Caco-2 (cell line): ENCODE measurements at regions not wholly inside any gene's neighbourhood (a gene's known extent, or its start where the extent isn't known, plus 50 kb on each side); places are given as distances from the start of the nearest gene placed in this dataset.

Source experiments
- BruUV-seq: library from RNA; stranded (reverse); fragments of 400-500 nt; replicated peaks from 2 replicates; lab custom pipeline; 2021; lab: Mats Ljungman, UMichigan
- CTCF ChIA-PET: fragments of 300-600 bp; sonication (Branson Sonifier 250); formaldehyde crosslinking; loops from one replicate; lab custom pipeline; 2022; ENCODE audit warnings: antibody characterized with exemption; lab: Charles Lee
- POLR2A ChIA-PET: fragments of 300-600 bp; sonication (Branson Sonifier 250); formaldehyde crosslinking; loops from one replicate; lab custom pipeline; 2022; ENCODE audit warnings: antibody characterized with exemption; lab: Charles Lee
- DNase-seq, 2 experiments: peaks; one replicate each; pipeline versions ENCODE4 v3.0.0 to v3.0.0-alpha.2; 2020 to 2022
- H3K27me3 ChIP-seq: replicated peaks from 2 replicates; pipeline ENCODE4 v1.6.0; 2011; ENCODE audit warnings: low read length; ENCODE audit not compliant: control insufficient read depth, insufficient read depth
- H3K36me3 ChIP-seq: 2 replicates; pipeline ENCODE4 v1.5.1; 2011; ENCODE audit warnings: low read length; ENCODE audit not compliant: control insufficient read depth, insufficient read depth
- H3K4me1 ChIP-seq: fragments of 250-450 bp; sonication (Bioruptor Pico); 2 replicates; pipeline ENCODE4 v1.5.1; 2020; ENCODE audit warnings: mild to moderate bottlenecking
- H3K4me3 ChIP-seq: 2 replicates; pipeline ENCODE4 v1.5.1; 2011; ENCODE audit warnings: low read depth, mild to moderate bottlenecking, control low read depth, low read length
- H3K9me3 ChIP-seq: fragments of 250-450 bp; sonication (Bioruptor Pico); 2 replicates; pipeline ENCODE4 v1.5.1; 2020; ENCODE audit warnings: mild to moderate bottlenecking, moderate library complexity
- H3K27ac Mint-ChIP-seq: one replicate; pipeline ENCODE4 v1.8.0; 2022; ENCODE audit warnings: mixed read lengths; ENCODE audit not compliant: unreplicated experiment
- H3K27me3 Mint-ChIP-seq: one replicate; pipeline ENCODE4 v1.8.0; 2022; ENCODE audit warnings: mixed read lengths; ENCODE audit not compliant: insufficient read depth, unreplicated experiment
- H3K36me3 Mint-ChIP-seq: one replicate; pipeline ENCODE4 v1.8.0; 2022; ENCODE audit warnings: mild to moderate bottlenecking, mixed read lengths; ENCODE audit not compliant: insufficient read depth, unreplicated experiment
- H3K4me1 Mint-ChIP-seq: one replicate; pipeline ENCODE4 v1.8.0; 2022; ENCODE audit warnings: low read depth, mixed read lengths; ENCODE audit not compliant: unreplicated experiment
- H3K4me3 Mint-ChIP-seq: one replicate; pipeline ENCODE4 v1.8.0; 2022; ENCODE audit warnings: mild to moderate bottlenecking, moderate library complexity, mixed read lengths; ENCODE audit not compliant: unreplicated experiment
- H3K9me3 Mint-ChIP-seq: one replicate; pipeline ENCODE4 v1.8.0; 2022; ENCODE audit warnings: mixed read lengths; ENCODE audit not compliant: unreplicated experiment
- CTCF ChIP-seq, 2 experiments: fragments of 200-600 bp in 1 of 2; IDR thresholded peaks; 1 replicate in 1 of 2; 2 replicates in 1 of 2; pipeline versions ENCODE4 v1.5.1 to v1.8.0; 2011 to 2022; ENCODE audit warnings: antibody characterized with exemption in 1 of 2, control low read depth in 1 of 2, inconsistent platforms in 1 of 2, low read depth in 1 of 2, low read length in 1 of 2, mild to moderate bottlenecking in 1 of 2, moderate library complexity in 1 of 2; ENCODE audit not compliant: insufficient read depth in 1 of 2, severe bottlenecking in 1 of 2, unreplicated experiment in 1 of 2
- intact Hi-C: fragments of 100-400 bp; cut with micrococcal nuclease; formaldehyde crosslinking; loops from one replicate; pipeline ENCODE4 v1.10.0; 2022; ENCODE audit not compliant: unreplicated experiment

- Histone ChIP-seq H3K27me3 (no peaks in the 10 kb centered on the region), H3K4me1 (no peaks in the 10 kb centered on the region), H3K36me3 (no peaks in the 10 kb centered on the region), H3K9me3 (no peaks in the 10 kb centered on the region; the same call in 1 of the 2 replicates), H3K4me3 (no peak overlapping the region)
- DNase-seq: peak; percentile 39 to 57
- Mint-ChIP-seq H3K27me3 (peaks cover 2% of the 10 kb centered on the region), H3K27ac (no peak overlapping the region), H3K36me3 (no peaks in the 10 kb centered on the region), H3K9me3 (no peaks in the 10 kb centered on the region), H3K4me1 (no peaks in the 10 kb centered on the region), H3K4me3 (no peak overlapping the region)
- TF ChIP-seq CTCF (IDR thresholded peaks at IDR 0.05; ENCODE audit: insufficient read depth in 1 of 2, low read depth in 1 of 2, low read length in 1 of 2, severe bottlenecking in 1 of 2, unreplicated experiment in 1 of 2): peak; percentile 76 to 89
- ChIA-PET POLR2A (no interaction called here), CTCF (interaction anchor here (1.4 kb wide), 1 partner anchor 157 kb away, joined by 8 read pairs; no protein-coding TSS in a partner anchor)
- intact Hi-C loops: loop anchor here (1.0 to 5.0 kb wide), 3 partner anchors 157 to 1268 kb away; no protein-coding TSS in a partner anchor
- BruUV-seq: no TSS peak
Measured at GRCh38 chr2:59025157-59025757, 784.1 kb upstream of the FANCL start.

DNA sequence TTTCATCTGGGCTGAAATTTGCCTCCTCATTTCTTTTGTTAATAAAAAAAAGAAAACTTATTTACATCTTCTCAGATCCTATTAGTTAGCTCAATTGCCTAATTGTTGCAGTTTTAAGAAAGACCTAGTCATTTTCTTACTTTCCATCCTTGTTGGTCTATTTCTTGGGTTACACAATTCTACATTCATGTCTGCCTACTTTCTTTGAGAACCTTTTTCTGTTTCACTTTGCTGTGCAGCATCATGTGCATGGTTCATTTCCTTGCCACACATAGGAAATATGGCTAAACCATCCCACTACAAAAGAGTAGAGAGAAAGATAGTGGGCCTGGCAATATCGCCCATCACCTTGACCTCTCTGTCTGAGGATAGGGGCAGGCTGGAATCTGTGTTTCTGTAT, 780.7 kb upstream of the FANCL start:
- TF ChIP-seq CTCF (IDR thresholded peaks at IDR 0.05; ENCODE audit: insufficient read depth in 1 of 2, low read depth in 1 of 2, low read length in 1 of 2, severe bottlenecking in 1 of 2, unreplicated experiment in 1 of 2): no peak
- H3K9me3 Mint-ChIP-seq: no peaks in the 10 kb centered on the region
- Histone ChIP-seq H3K4me3 (no peak overlapping the region), H3K9me3 (no peaks in the 10 kb centered on the region), H3K4me1 (no peaks in the 10 kb centered on the region), H3K27me3 (no peaks in the 10 kb centered on the region), H3K36me3 (no peaks in the 10 kb centered on the region)
- H3K36me3 Mint-ChIP-seq: no peaks in the 10 kb centered on the region
- ChIA-PET POLR2A (no interaction called here), CTCF (no interaction called here)
- H3K27ac Mint-ChIP-seq: no peak overlapping the region
- intact Hi-C loops: no loop called here
- H3K4me1 Mint-ChIP-seq: no peaks in the 10 kb centered on the region
- no peak for DNase-seq
- no peak overlapping the region for H3K4me3 Mint-ChIP-seq
- BruUV-seq: no TSS peak
- peaks cover 5% of the 10 kb centered on the region for H3K27me3 Mint-ChIP-seq

DNA sequence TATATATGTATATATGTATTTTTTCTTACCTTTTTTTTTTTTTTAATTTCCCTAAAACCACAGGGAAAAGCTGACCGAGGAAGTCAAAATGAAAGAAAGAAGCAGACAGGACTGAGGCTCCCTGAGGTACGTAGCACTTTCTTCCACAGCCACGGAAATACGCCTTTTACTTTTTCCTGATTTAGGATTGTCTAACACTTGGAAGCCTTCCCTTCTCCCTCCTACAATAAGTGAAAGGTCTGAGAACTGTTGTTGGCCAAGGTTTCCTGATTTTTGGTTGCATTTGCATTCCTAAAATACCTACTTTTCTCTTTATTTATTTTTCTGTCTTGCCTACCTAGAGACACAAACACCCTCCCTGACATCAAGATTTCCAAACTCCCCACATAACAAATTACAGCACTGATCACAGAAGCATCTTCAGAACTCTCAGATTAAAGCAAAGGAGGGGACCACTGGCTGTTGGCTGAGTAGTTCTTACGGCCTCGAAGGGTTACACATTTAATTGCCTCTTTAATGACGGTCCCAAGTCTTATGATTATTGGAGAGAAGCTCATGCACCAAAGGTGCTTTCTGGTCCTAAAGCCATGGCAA, 778.5 kb upstream of the FANCL start:
- ChIA-PET CTCF (no interaction called here), POLR2A (no interaction called here)
- Mint-ChIP-seq H3K4me3 (no peak overlapping the region), H3K36me3 (no peaks in the 10 kb centered on the region), H3K27me3 (peaks cover 9% of the 10 kb centered on the region), H3K9me3 (peaks cover 16% of the 10 kb centered on the region), H3K27ac (no peak overlapping the region), H3K4me1 (no peaks in the 10 kb centered on the region)
- no peak for DNase-seq
- Histone ChIP-seq H3K36me3 (no peaks in the 10 kb centered on the region), H3K4me1 (no peaks in the 10 kb centered on the region), H3K27me3 (no peaks in the 10 kb centered on the region), H3K4me3 (no peak overlapping the region), H3K9me3 (no peaks in the 10 kb centered on the region)
- BruUV-seq: no TSS peak
- intact Hi-C loops: no loop called here
- no peak for TF ChIP-seq CTCF (IDR thresholded peaks at IDR 0.05; ENCODE audit: insufficient read depth in 1 of 2, low read depth in 1 of 2, low read length in 1 of 2, severe bottlenecking in 1 of 2, unreplicated experiment in 1 of 2)
